Neuronal stem cell (in vitro differentiated cells): ENCODE measurements at regions not wholly inside any gene's neighbourhood (a gene's known extent, or its start where the extent isn't known, plus 50 kb on each side); places are given as distances from the start of the nearest gene placed in this dataset.

Source experiments
- DNase-seq: peaks from one replicate; pipeline ENCODE4 v3.0.0-alpha.2; 2013; ENCODE audit warnings: low spot score
- H2AFZ ChIP-seq: one replicate; pipeline ENCODE4 v1.6.1; 2013; ENCODE audit warnings: mild to moderate bottlenecking, low read length, inconsistent platforms
- H2AK5ac ChIP-seq: 2 replicates; pipeline ENCODE4 v1.6.1; 2013; ENCODE audit warnings: low read depth, mild to moderate bottlenecking, inconsistent platforms, low read length, moderate library complexity, mixed read lengths
- H2BK120ac ChIP-seq: 2 replicates; pipeline ENCODE4 v1.6.1; 2013; ENCODE audit warnings: low read depth, mild to moderate bottlenecking, inconsistent platforms, low read length, moderate library complexity, mixed read lengths
- H2BK12ac ChIP-seq: one replicate; pipeline ENCODE4 v1.6.1; 2013; ENCODE audit warnings: low read length, inconsistent platforms
- H2BK15ac ChIP-seq: 2 replicates; pipeline ENCODE4 v1.6.1; 2013; ENCODE audit warnings: mild to moderate bottlenecking, low read length, inconsistent platforms, mixed read lengths
- H2BK5ac ChIP-seq: one replicate; pipeline ENCODE4 v1.6.1; 2013; ENCODE audit warnings: inconsistent platforms, mild to moderate bottlenecking, low read length, moderate library complexity
- H3K14ac ChIP-seq: one replicate; pipeline ENCODE4 v1.6.1; 2013; ENCODE audit warnings: low read length, inconsistent platforms
- H3K18ac ChIP-seq: 2 replicates; pipeline ENCODE4 v1.6.1; 2013; ENCODE audit warnings: low read length, inconsistent platforms
- H3K23ac ChIP-seq: 2 replicates; pipeline ENCODE4 v1.6.1; 2013; ENCODE audit warnings: low read depth, mild to moderate bottlenecking, mixed read lengths, low read length, inconsistent platforms; ENCODE audit not compliant: poor library complexity
- H3K27ac ChIP-seq: replicated peaks from 3 replicates; pipeline ENCODE4 v1.5.1; 2013; ENCODE audit warnings: low read length, inconsistent platforms
- H3K27me3 ChIP-seq, 3 experiments: 2 replicates each; pipeline ENCODE4 v1.6.1; 2013; ENCODE audit warnings: low read length in 3 of 3, mild to moderate bottlenecking in 2 of 3, inconsistent platforms in 1 of 3, low read depth in 1 of 3, mixed read lengths in 1 of 3, moderate library complexity in 1 of 3; ENCODE audit not compliant: control insufficient read depth in 3 of 3, insufficient read depth in 3 of 3
- H3K36me3 ChIP-seq, 2 donors: replicated peaks in 1 of 2; 2 replicates each; pipeline ENCODE4 v1.6.1; 2013; ENCODE audit warnings: low read length in 2 of 2; ENCODE audit not compliant: control insufficient read depth in 2 of 2, insufficient read depth in 2 of 2
- H3K4ac ChIP-seq: 2 replicates; pipeline ENCODE4 v1.6.1; 2013; ENCODE audit warnings: inconsistent platforms, mild to moderate bottlenecking, low read length, moderate library complexity
- H3K4me1 ChIP-seq, 2 donors: 1 replicate in 1 of 2; 2 replicates in 1 of 2; pipeline ENCODE4 v1.6.1; 2013; ENCODE audit warnings: low read length in 2 of 2, low read depth in 1 of 2; ENCODE audit not compliant: control insufficient read depth in 2 of 2, insufficient read depth in 1 of 2
- H3K4me2 ChIP-seq: one replicate; pipeline ENCODE4 v1.6.1; 2013; ENCODE audit warnings: mild to moderate bottlenecking, low read length, inconsistent platforms; ENCODE audit not compliant: insufficient read depth, poor library complexity, severe bottlenecking
- H3K4me3 ChIP-seq, 2 donors: 2 replicates each; pipeline ENCODE4 v1.5.1; 2013; ENCODE audit warnings: low read length in 2 of 2, mild to moderate bottlenecking in 2 of 2, inconsistent platforms in 1 of 2, moderate library complexity in 1 of 2
- H3K79me1 ChIP-seq: one replicate; pipeline ENCODE4 v1.6.1; 2013; ENCODE audit warnings: low read depth, mild to moderate bottlenecking, inconsistent platforms, low read length, moderate library complexity
- H3K9ac ChIP-seq: one replicate; pipeline ENCODE4 v1.6.1; 2013; ENCODE audit warnings: mild to moderate bottlenecking, low read depth, low read length, inconsistent platforms; ENCODE audit not compliant: poor library complexity
- H3K9me3 ChIP-seq, 2 donors: replicated peaks in 1 of 2; 2 replicates each; pipeline versions ENCODE3 to v1.6.1; 2013; ENCODE audit warnings: low read length in 2 of 2, mild to moderate bottlenecking in 2 of 2, inconsistent platforms in 1 of 2, low read depth in 1 of 2, mixed read lengths in 1 of 2, moderate library complexity in 1 of 2; ENCODE audit not compliant: control insufficient read depth in 2 of 2, insufficient read depth in 1 of 2
- H4K8ac ChIP-seq: one replicate; pipeline ENCODE4 v1.6.1; 2013; ENCODE audit warnings: low read depth, mild to moderate bottlenecking, inconsistent platforms, low read length, moderate library complexity
- H4K91ac ChIP-seq: one replicate; pipeline ENCODE4 v1.6.1; 2013; ENCODE audit warnings: low read length, low read depth, mild to moderate bottlenecking, inconsistent platforms; ENCODE audit not compliant: poor library complexity
- WGBS, 2 donors: extraction: QIAGEN DNeasy Blood & Tissue Kit; methylation state at CpG; one replicate each; pipeline ENCODE4 v1.1.7; 2013; ENCODE audit warnings: missing lambda C conversion rate in 2 of 2, mixed read lengths in 1 of 2; ENCODE audit not compliant: insufficient read length in 2 of 2, insufficient replicate concordance in 1 of 2; ENCODE audit errors: extremely low coverage in 2 of 2; 5-methylcytosine and 5-hydroxymethylcytosine counted together

GRCh38 chr3:62968128-62968527 lies 92.9 kb upstream of the CADPS start:
- H3K23ac ChIP-seq: no peak overlapping the region

GRCh38 chr3:62970648-62971047 lies 95.4 kb upstream of the CADPS start:
- Histone ChIP-seq H3K4me1 (peaks cover 0 to 1% of the 10 kb centered on the region in 2 donors), H2BK120ac (no peak overlapping the region), H2BK12ac (no peak overlapping the region), H3K4me2 (no peak overlapping the region), H3K4ac (no peak overlapping the region), H3K18ac (no peak overlapping the region), H3K9ac (no peak overlapping the region), H4K8ac (no peak overlapping the region), H2AFZ (no peak overlapping the region), H3K36me3 (no peaks in the 10 kb centered on the region), H3K9me3 (no peaks in the 10 kb centered on the region), H2AK5ac (no peak overlapping the region), H2BK15ac (no peak overlapping the region), H3K14ac (no peak overlapping the region), H3K79me1 (no peaks in the 10 kb centered on the region), H3K27ac (no peak overlapping the region), H3K27me3 (no peaks in the 10 kb centered on the region), H2BK5ac (no peak overlapping the region), H4K91ac (no peak overlapping the region), H3K23ac (no peak overlapping the region), H3K4me3 (no peak overlapping the region)
- DNase-seq: no peak
- WGBS, 2 donors: no CpG with 5 or more reads among the region's 5 CpGs

More at GRCh38 chr3:62968128-62968527, 92.9 kb upstream of the CADPS start:
- peaks cover 0 to 4% of the 10 kb centered on the region in 2 donors for H3K4me1 ChIP-seq
- no peak overlapping the region for H2AK5ac ChIP-seq
- H3K4me3 ChIP-seq: no peak overlapping the region
- no peak overlapping the region for H2BK15ac ChIP-seq
- no peak overlapping the region for H3K4me2 ChIP-seq
- no peak overlapping the region for H3K4ac ChIP-seq
- no peak overlapping the region for H3K14ac ChIP-seq
- H3K9ac ChIP-seq: no peak overlapping the region
- no peaks in the 10 kb centered on the region for H3K36me3 ChIP-seq
- no peak overlapping the region for H2BK12ac ChIP-seq
- H3K27ac ChIP-seq: no peak overlapping the region
- no peak overlapping the region for H2BK5ac ChIP-seq
- H3K27me3 ChIP-seq: no peaks in the 10 kb centered on the region
- H2AFZ ChIP-seq: no peak overlapping the region
- H4K91ac ChIP-seq: no peak overlapping the region
- DNase-seq: no peak
- H3K9me3 ChIP-seq: no peaks in the 10 kb centered on the region
- H3K79me1 ChIP-seq: no peaks in the 10 kb centered on the region
- WGBS, 2 donors: no CpG with 5 or more reads among the region's 3 CpGs
- H3K18ac ChIP-seq: no peak overlapping the region
- no peak overlapping the region for H4K8ac ChIP-seq
- H2BK120ac ChIP-seq: no peak overlapping the region

- no peak overlapping the region for H4K91ac ChIP-seq
- H4K8ac ChIP-seq: no peak overlapping the region
- H3K4ac ChIP-seq: no peak overlapping the region
- H2AFZ ChIP-seq: no peak overlapping the region
- no peak overlapping the region for H3K27ac ChIP-seq
- no peaks in the 10 kb centered on the region for H3K9me3 ChIP-seq
- no peaks in the 10 kb centered on the region for H3K79me1 ChIP-seq
- DNase-seq: no peak
- no peak overlapping the region for H3K18ac ChIP-seq
- no peak overlapping the region for H3K4me2 ChIP-seq
- H2AK5ac ChIP-seq: no peak overlapping the region
- H3K4me3 ChIP-seq: no peak overlapping the region
- H3K9ac ChIP-seq: no peak overlapping the region
- no peak overlapping the region for H2BK15ac ChIP-seq
- no peak overlapping the region for H3K14ac ChIP-seq
- no peak overlapping the region for H3K23ac ChIP-seq
- no peak overlapping the region for H2BK120ac ChIP-seq
- H3K4me1 ChIP-seq: peaks cover 0 to 1% of the 10 kb centered on the region in 2 donors
- H2BK5ac ChIP-seq: no peak overlapping the region
- no peak overlapping the region for H2BK12ac ChIP-seq
- H3K27me3 ChIP-seq: no peaks in the 10 kb centered on the region
- no peaks in the 10 kb centered on the region for H3K36me3 ChIP-seq
- WGBS, 2 donors: no CpG with 5 or more reads among the region's 1 CpG
These were observed 100.3 kb upstream of the CADPS start for GRCh38 chr3:62975566-62975965.

- H2BK120ac ChIP-seq: no peak overlapping the region
- no peak overlapping the region for H2AFZ ChIP-seq
- no peak overlapping the region for H2BK5ac ChIP-seq
- H3K27ac ChIP-seq: no peak overlapping the region
- H3K23ac ChIP-seq: no peak overlapping the region
- H2AK5ac ChIP-seq: no peak overlapping the region
- no peak overlapping the region for H3K4ac ChIP-seq
- no peak overlapping the region for H3K4me3 ChIP-seq
- no peak overlapping the region for H2BK12ac ChIP-seq
- no peak overlapping the region for H4K8ac ChIP-seq
- H3K18ac ChIP-seq: no peak overlapping the region
- H3K36me3 ChIP-seq: no peaks in the 10 kb centered on the region
- H3K79me1 ChIP-seq: no peaks in the 10 kb centered on the region
- H3K9me3 ChIP-seq: no peaks in the 10 kb centered on the region
- no peak overlapping the region for H3K9ac ChIP-seq
- H3K14ac ChIP-seq: no peak overlapping the region
- no peak overlapping the region for H4K91ac ChIP-seq
- peaks cover 0 to 4% of the 10 kb centered on the region in 2 donors for H3K4me1 ChIP-seq
- no peak for DNase-seq
- WGBS, 2 donors: no CpG with 5 or more reads among the region's 1 CpG
- no peaks in the 10 kb centered on the region for H3K27me3 ChIP-seq
- no peak overlapping the region for H2BK15ac ChIP-seq
- no peak overlapping the region for H3K4me2 ChIP-seq
These were observed 106.7 kb upstream of the CADPS start for GRCh38 chr3:62981962-62982361.
